Endothelial cell of umbilical vein (primary cell): ENCODE measurements at regions not wholly inside any gene's neighbourhood (a gene's known extent, or its start where the extent isn't known, plus 50 kb on each side); places are given as distances from the start of the nearest gene placed in this dataset.

Experiments
- BruUV-seq: library from RNA; stranded (reverse); fragments of 400-500 nt; replicated peaks from 2 replicates; lab custom pipeline; 2021; lab: Mats Ljungman, UMichigan
- CTCF ChIA-PET: fragments of 300-600, 350-600 bp; sonication (Branson Sonifier 250); formaldehyde crosslinking; loops from one replicate; lab custom pipeline; 2021; ENCODE audit warnings: antibody characterized with exemption, inconsistent platforms; lab: Charles Lee
- POLR2A ChIA-PET: fragments of 300-600, 350-600 bp; sonication (Branson Sonifier 250); formaldehyde crosslinking; loops from one replicate; lab custom pipeline; 2021; ENCODE audit warnings: antibody characterized with exemption, inconsistent platforms; lab: Charles Lee
- DNase-seq: peaks from one replicate; pipeline ENCODE4 v3.0.0-alpha.2; 2011; ENCODE audit warnings: low read depth, low spot score
- FAIRE-seq: peaks from 2 replicates; lab custom pipeline; 2011; peaks lifted over from hg19 to GRCh38; lab: Jason Lieb, UNC
- H2AFZ ChIP-seq: 2 replicates; pipeline ENCODE4 v1.6.0; 2012; ENCODE audit warnings: low read depth, low read length, control low read depth, inconsistent platforms
- H3K27ac ChIP-seq: 2 replicates; pipeline ENCODE4 v1.5.1; 2011; ENCODE audit warnings: low read depth, mild to moderate bottlenecking, control low read depth, low read length, moderate library complexity; ENCODE audit not compliant: insufficient read depth
- H3K27me3 ChIP-seq, 2 experiments: 2 replicates each; pipeline versions ENCODE4 v1.6.0 to v1.6.1; 2011; ENCODE audit warnings: low read length in 2 of 2, mixed read lengths in 1 of 2; ENCODE audit not compliant: control insufficient read depth in 2 of 2, insufficient read depth in 2 of 2
- H3K36me3 ChIP-seq, 2 experiments: 2 replicates in 1 of 2; 3 replicates in 1 of 2; pipeline ENCODE4 v1.5.1; 2011; ENCODE audit warnings: low read length in 2 of 2, mild to moderate bottlenecking in 1 of 2, moderate library complexity in 1 of 2; ENCODE audit not compliant: control insufficient read depth in 2 of 2, insufficient read depth in 2 of 2; ENCODE audit errors: extremely low read depth in 1 of 2
- H3K4me1 ChIP-seq: 3 replicates; pipeline ENCODE4 v1.5.1; 2011; ENCODE audit warnings: mild to moderate bottlenecking, low read length; ENCODE audit not compliant: control insufficient read depth, insufficient read depth; ENCODE audit errors: extremely low read depth
- H3K4me2 ChIP-seq: 2 replicates; pipeline ENCODE4 v1.6.1; 2011; ENCODE audit warnings: low read length, control low read depth, mixed read lengths; ENCODE audit not compliant: insufficient read depth
- H3K4me3 ChIP-seq, 3 experiments: fragments of 200-600 bp in 1 of 3; sonication (generic), shearing (Covaris generic) in 1 of 3; replicated peaks in 1 of 3; 2 replicates each; pipeline ENCODE4 v1.5.1; 2011 to 2016; ENCODE audit warnings: control low read depth in 3 of 3, low read length in 3 of 3, mild to moderate bottlenecking in 2 of 3, inconsistent platforms in 1 of 3, low read depth in 1 of 3, moderate library complexity in 1 of 3; ENCODE audit not compliant: insufficient read depth in 1 of 3
- H3K79me2 ChIP-seq: 2 replicates; pipeline ENCODE4 v1.6.0; 2012; ENCODE audit warnings: low read length, inconsistent platforms; ENCODE audit not compliant: control insufficient read depth, insufficient read depth
- H3K9ac ChIP-seq: replicated peaks from 2 replicates; pipeline ENCODE3; 2011; ENCODE audit warnings: low read length, control low read depth; ENCODE audit not compliant: insufficient read depth; ENCODE audit errors: extremely low read depth
- H3K9me1 ChIP-seq: replicated peaks from 3 replicates; pipeline ENCODE4 v1.6.0; 2011; ENCODE audit warnings: mild to moderate bottlenecking, low read length; ENCODE audit not compliant: control insufficient read depth, insufficient read depth; ENCODE audit errors: extremely low read depth
- H3K9me3 ChIP-seq: replicated peaks from 2 replicates; pipeline ENCODE4 v1.5.1; 2012; ENCODE audit warnings: low read length, inconsistent platforms; ENCODE audit not compliant: control insufficient read depth, insufficient read depth
- H4K20me1 ChIP-seq: replicated peaks from 2 replicates; pipeline ENCODE3; 2011; ENCODE audit warnings: mild to moderate bottlenecking, low read length; ENCODE audit not compliant: control insufficient read depth, insufficient read depth; ENCODE audit errors: extremely low read depth
- EZH2 ChIP-seq: IDR thresholded peaks from 2 replicates; pipeline ENCODE4 v1.6.1; 2012; ENCODE audit warnings: borderline replicate concordance, low read depth, mild to moderate bottlenecking, moderate library complexity, low read length, inconsistent platforms; ENCODE audit not compliant: severe bottlenecking
- FOS ChIP-seq: IDR thresholded peaks from 2 replicates; pipeline ENCODE4 v1.6.1; 2011; ENCODE audit warnings: mild to moderate bottlenecking, low read length, moderate library complexity, borderline replicate concordance; ENCODE audit not compliant: insufficient read depth
- GATA2 ChIP-seq: IDR thresholded peaks from 2 replicates; pipeline ENCODE4 v1.7.0; 2011; ENCODE audit warnings: low read depth, mild to moderate bottlenecking, moderate library complexity, mixed read lengths, low read length; ENCODE audit not compliant: insufficient read length, insufficient read depth
- JUN ChIP-seq: IDR thresholded peaks from 2 replicates; pipeline ENCODE4 v1.6.1; 2011; ENCODE audit warnings: borderline replicate concordance, low read depth; ENCODE audit not compliant: insufficient read length, insufficient read depth
- MYC ChIP-seq: IDR thresholded peaks from one replicate; pipeline ENCODE4 v1.6.1; 2011; ENCODE audit warnings: mild to moderate bottlenecking, low read depth, low read length
- POLR2A ChIP-seq: IDR thresholded peaks from 2 replicates; pipeline ENCODE4 v1.6.1; 2012; ENCODE audit warnings: low read depth, mild to moderate bottlenecking, control low read depth, low read length
- POLR2AphosphoS5 ChIP-seq: IDR thresholded peaks from 2 replicates; pipeline ENCODE4 v1.6.1; 2012; ENCODE audit warnings: low read depth, mild to moderate bottlenecking, control low read depth, low read length, moderate library complexity; ENCODE audit not compliant: insufficient read depth
- dilution Hi-C: fragments of 300-500 bp; cut with MboI; formaldehyde crosslinking; loops from one replicate; pipeline ENCODE4 v1.15.0; 2019; ENCODE audit warnings: low sequenced_read_pairs; ENCODE audit not compliant: extremely low pct_ligation_motif_present
- intact Hi-C: fragments of 100-400 bp; cut with micrococcal nuclease; formaldehyde crosslinking; loops from one replicate; pipeline ENCODE4 v1.10.0; 2022
- TF ChIP-seq, protein P1 (sequence below): IDR thresholded peaks from 2 replicates; pipeline ENCODE4 v1.6.1; 2011; ENCODE audit not compliant: insufficient read depth, insufficient read length
- TF ChIP-seq, protein P2 (sequence below), 2 donors: IDR thresholded peaks; 1 replicate in 1 of 2; 2 replicates in 1 of 2; pipeline ENCODE4 v1.5.1; 2011; ENCODE audit warnings: low read length in 2 of 2, mild to moderate bottlenecking in 2 of 2, moderate library complexity in 2 of 2, control low read depth in 1 of 2, inconsistent platforms in 1 of 2, low read depth in 1 of 2; ENCODE audit not compliant: insufficient read depth in 1 of 2; ENCODE audit errors: extremely low read depth in 1 of 2

DNA sequence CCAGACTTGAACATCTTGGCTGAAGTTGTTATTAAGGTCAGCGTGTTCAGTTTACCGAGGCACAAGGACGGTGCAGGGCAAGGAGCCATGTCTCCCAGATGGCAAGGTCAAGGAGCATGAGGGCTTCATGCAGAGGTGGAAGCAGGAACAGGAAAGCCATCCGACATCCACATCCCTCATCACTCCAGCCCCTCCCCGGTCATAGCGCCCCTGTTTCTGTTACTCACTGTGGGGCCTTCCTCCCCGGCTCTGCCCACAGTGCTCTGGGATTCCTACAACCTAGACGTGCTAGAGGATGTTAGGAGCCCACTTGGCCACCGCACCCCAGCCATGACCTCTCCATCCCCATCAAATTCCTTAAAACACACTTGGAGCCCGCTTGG, 146.7 kb downstream of the TTLL2 start:
- ChIA-PET CTCF (no interaction called here), POLR2A (no interaction called here)
- Histone ChIP-seq H3K27me3 (no peaks in the 10 kb centered on the region), H3K9me3 (no peaks in the 10 kb centered on the region), H3K4me2 (no peak overlapping the region), H2AFZ (no peak overlapping the region), H3K4me1 (peaks cover 6% of the 10 kb centered on the region), H3K9me1 (no peaks in the 10 kb centered on the region), H4K20me1 (no peaks in the 10 kb centered on the region), H3K4me3 (no peak overlapping the region), H3K27ac (no peak overlapping the region), H3K9ac (no peak overlapping the region), H3K36me3 (no peaks in the 10 kb centered on the region), H3K79me2 (no peaks in the 10 kb centered on the region)
- BruUV-seq, result no TSS peak
- intact Hi-C loops, result no loop called here
- FAIRE-seq (no peak), DNase-seq (no peak)
- no peak for TF ChIP-seq EZH2
- TF ChIP-seq GATA2, result no peak
- no peak for TF ChIP-seq FOS
- dilution Hi-C loops, result no loop called here

DNA sequence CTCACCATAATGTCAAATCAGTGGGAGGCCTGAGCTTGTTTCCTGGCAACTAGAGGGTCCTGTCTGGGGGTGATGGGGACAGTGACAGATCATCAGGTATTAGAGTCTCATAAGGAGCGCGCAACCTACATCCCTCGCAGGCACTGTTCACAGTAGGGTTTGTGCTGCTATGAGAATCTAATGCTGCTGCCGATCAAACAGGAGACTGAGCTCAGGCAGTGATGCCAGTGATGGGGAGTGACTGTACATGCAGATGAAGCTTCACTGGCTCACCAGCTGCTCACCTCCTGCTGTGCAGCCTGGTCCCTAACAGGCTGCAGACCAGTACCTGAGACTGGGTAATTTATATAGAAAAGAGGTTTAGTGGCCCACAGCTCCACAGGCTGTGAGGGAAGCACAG, 147.3 kb downstream of the TTLL2 start:
- Histone ChIP-seq H3K9ac (no peak overlapping the region), H3K36me3 (no peaks in the 10 kb centered on the region), H4K20me1 (no peaks in the 10 kb centered on the region), H3K9me3 (no peaks in the 10 kb centered on the region), H3K4me1 (peaks cover 6% of the 10 kb centered on the region), H3K27ac (no peak overlapping the region), H3K4me2 (no peak overlapping the region), H3K79me2 (no peaks in the 10 kb centered on the region), H2AFZ (no peak overlapping the region), H3K4me3 (no peak overlapping the region), H3K27me3 (no peaks in the 10 kb centered on the region), H3K9me1 (no peaks in the 10 kb centered on the region)
- DNase-seq (no peak), FAIRE-seq (no peak)
- BruUV-seq, result no TSS peak
- CTCF ChIA-PET, result no interaction called here
- TF ChIP-seq, protein P1, sequence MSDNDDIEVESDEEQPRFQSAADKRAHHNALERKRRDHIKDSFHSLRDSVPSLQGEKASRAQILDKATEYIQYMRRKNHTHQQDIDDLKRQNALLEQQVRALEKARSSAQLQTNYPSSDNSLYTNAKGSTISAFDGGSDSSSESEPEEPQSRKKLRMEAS, result no peak
- TF ChIP-seq POLR2AphosphoS5, result no peak
- no peak for TF ChIP-seq EZH2
- no peak for TF ChIP-seq GATA2
- no peak for TF ChIP-seq MYC
- TF ChIP-seq, protein P2, sequence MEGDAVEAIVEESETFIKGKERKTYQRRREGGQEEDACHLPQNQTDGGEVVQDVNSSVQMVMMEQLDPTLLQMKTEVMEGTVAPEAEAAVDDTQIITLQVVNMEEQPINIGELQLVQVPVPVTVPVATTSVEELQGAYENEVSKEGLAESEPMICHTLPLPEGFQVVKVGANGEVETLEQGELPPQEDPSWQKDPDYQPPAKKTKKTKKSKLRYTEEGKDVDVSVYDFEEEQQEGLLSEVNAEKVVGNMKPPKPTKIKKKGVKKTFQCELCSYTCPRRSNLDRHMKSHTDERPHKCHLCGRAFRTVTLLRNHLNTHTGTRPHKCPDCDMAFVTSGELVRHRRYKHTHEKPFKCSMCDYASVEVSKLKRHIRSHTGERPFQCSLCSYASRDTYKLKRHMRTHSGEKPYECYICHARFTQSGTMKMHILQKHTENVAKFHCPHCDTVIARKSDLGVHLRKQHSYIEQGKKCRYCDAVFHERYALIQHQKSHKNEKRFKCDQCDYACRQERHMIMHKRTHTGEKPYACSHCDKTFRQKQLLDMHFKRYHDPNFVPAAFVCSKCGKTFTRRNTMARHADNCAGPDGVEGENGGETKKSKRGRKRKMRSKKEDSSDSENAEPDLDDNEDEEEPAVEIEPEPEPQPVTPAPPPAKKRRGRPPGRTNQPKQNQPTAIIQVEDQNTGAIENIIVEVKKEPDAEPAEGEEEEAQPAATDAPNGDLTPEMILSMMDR (IDR thresholded peaks at IDR 0.05; ENCODE audit: extremely low read depth in 1 of 2, insufficient read depth in 1 of 2, low read depth in 1 of 2, low read length in 2 of 2), result no peak
- no peak for TF ChIP-seq POLR2A
- no peak for TF ChIP-seq FOS
- TF ChIP-seq JUN, result no peak
- POLR2A ChIA-PET, result no interaction called here
- intact Hi-C loops, result no loop called here
- dilution Hi-C loops, result no loop called here
